K562 (cell line): ENCODE measurements at regions not wholly inside any gene's neighbourhood (a gene's known extent, or its start where the extent isn't known, plus 50 kb on each side); places are given as distances from the start of the nearest gene placed in this dataset.

Experiments used
- CBX3 ChIP-seq, 2 experiments: IDR thresholded peaks; 1 replicate in 1 of 2; 2 replicates in 1 of 2; pipeline ENCODE4 v1.6.1; 2012; ENCODE audit warnings: inconsistent platforms in 2 of 2, low read length in 2 of 2, borderline replicate concordance in 1 of 2, control low read depth in 1 of 2
- FOS ChIP-seq: IDR thresholded peaks from 3 replicates; pipeline ENCODE4 v1.6.1; 2011; ENCODE audit not compliant: insufficient read length; ENCODE audit errors: extremely low read depth
- HDGF ChIP-seq: fragments of 450-650 bp; IDR thresholded peaks from 2 replicates; pipeline ENCODE4 v1.6.1; 2016
- KHSRP ChIP-seq: fragments of 450-650 bp; IDR thresholded peaks from 2 replicates; pipeline ENCODE4 v1.6.1; 2017
- LARP7 ChIP-seq: fragments of 450-650 bp; IDR thresholded peaks from 2 replicates; pipeline ENCODE4 v1.6.1; 2016
- MIER1 ChIP-seq: fragments of 450-650 bp; IDR thresholded peaks from 2 replicates; pipeline ENCODE4 v1.6.1; 2016; ENCODE audit warnings: antibody characterized with exemption, mild to moderate bottlenecking, low read depth
- MTA2 ChIP-seq: fragments of 450-650 bp; IDR thresholded peaks from 2 replicates; pipeline ENCODE4 v1.6.1; 2016; ENCODE audit warnings: low read depth
- NFXL1 ChIP-seq: fragments of 450-650 bp; formaldehyde crosslinking; IDR thresholded peaks from 2 replicates; pipeline ENCODE4 v1.4.0; 2021; ENCODE audit warnings: mild to moderate bottlenecking
- SIRT6 ChIP-seq: IDR thresholded peaks from one replicate; pipeline ENCODE4 v1.6.1; 2012; ENCODE audit warnings: low read depth, mild to moderate bottlenecking, control low read depth, inconsistent platforms, low read length, moderate library complexity
- SMAD3 ChIP-seq: fragments of 450-650 bp; formaldehyde crosslinking; conservative IDR thresholded peaks from 2 replicates; pipeline ENCODE4 v1.4.0; 2020; ENCODE audit warnings: mild to moderate bottlenecking
- TEAD4 ChIP-seq, 2 experiments: sonication (generic) in 1 of 2; formaldehyde crosslinking in 1 of 2; IDR thresholded peaks; 2 replicates each; pipeline versions ENCODE4 v1.6.1 to v1.8.0; 2012 to 2022; ENCODE audit warnings: borderline replicate concordance in 1 of 2, inconsistent platforms in 1 of 2, low read length in 1 of 2, mild to moderate bottlenecking in 1 of 2, missing genetic modification reagents in 1 of 2
- ZBTB8A ChIP-seq: fragments of 450-650 bp; IDR thresholded peaks from 2 replicates; pipeline ENCODE4 v1.6.1; 2018; ENCODE audit warnings: mild to moderate bottlenecking, moderate library complexity; ENCODE audit not compliant: partially characterized antibody
- ZNF165 ChIP-seq: fragments of 250-450 bp; sonication (Bioruptor Pico); IDR thresholded peaks from 2 replicates; pipeline ENCODE4 v1.4.0; 2020; ENCODE audit warnings: borderline replicate concordance
- ZNF175 ChIP-seq: fragments of 200-800 bp; sonication (Bioruptor generic); IDR thresholded peaks from 2 replicates; pipeline ENCODE4 v1.6.1; 2016; ENCODE audit warnings: low read depth, mild to moderate bottlenecking, missing genetic modification characterization, missing compliant biosample characterization
- ZNF184 ChIP-seq: sonication (generic); formaldehyde crosslinking; IDR thresholded peaks from 2 replicates; pipeline ENCODE4 v1.5.0; 2020; ENCODE audit warnings: missing genetic modification reagents
- ZNF316 ChIP-seq: fragments of 450-650 bp; IDR thresholded peaks from 2 replicates; pipeline ENCODE4 v1.6.1; 2016
- TF ChIP-seq, protein P1 (sequence below): sonication (generic); formaldehyde crosslinking; IDR thresholded peaks from 2 replicates; pipeline ENCODE4 v1.8.1; 2022; ENCODE audit warnings: missing genetic modification reagents
- TF ChIP-seq, protein P2 (sequence below): fragments of 250-450 bp; sonication (Bioruptor Pico); IDR thresholded peaks from 2 replicates; pipeline ENCODE4 v1.8.0; 2021; ENCODE audit warnings: moderate library complexity, mild to moderate bottlenecking, inconsistent platforms
- TF ChIP-seq, protein P3 (sequence below): fragments of 450-650 bp; formaldehyde crosslinking; IDR thresholded peaks from 2 replicates; pipeline ENCODE4 v1.4.0; 2020; ENCODE audit warnings: mild to moderate bottlenecking, mixed read lengths
- TF ChIP-seq, protein P4 (sequence below), 2 experiments: IDR thresholded peaks; 2 replicates each; pipeline ENCODE4 v1.6.1; 2012; ENCODE audit warnings: improper control_type of control experiment in 2 of 2, low read depth in 2 of 2, low read length in 2 of 2, borderline replicate concordance in 1 of 2
- TF ChIP-seq, protein P5 (sequence below): fragments of 450-650 bp; IDR thresholded peaks from 2 replicates; pipeline ENCODE4 v1.6.1; 2018; ENCODE audit warnings: mild to moderate bottlenecking, low read depth; ENCODE audit not compliant: partially characterized antibody

DNA sequence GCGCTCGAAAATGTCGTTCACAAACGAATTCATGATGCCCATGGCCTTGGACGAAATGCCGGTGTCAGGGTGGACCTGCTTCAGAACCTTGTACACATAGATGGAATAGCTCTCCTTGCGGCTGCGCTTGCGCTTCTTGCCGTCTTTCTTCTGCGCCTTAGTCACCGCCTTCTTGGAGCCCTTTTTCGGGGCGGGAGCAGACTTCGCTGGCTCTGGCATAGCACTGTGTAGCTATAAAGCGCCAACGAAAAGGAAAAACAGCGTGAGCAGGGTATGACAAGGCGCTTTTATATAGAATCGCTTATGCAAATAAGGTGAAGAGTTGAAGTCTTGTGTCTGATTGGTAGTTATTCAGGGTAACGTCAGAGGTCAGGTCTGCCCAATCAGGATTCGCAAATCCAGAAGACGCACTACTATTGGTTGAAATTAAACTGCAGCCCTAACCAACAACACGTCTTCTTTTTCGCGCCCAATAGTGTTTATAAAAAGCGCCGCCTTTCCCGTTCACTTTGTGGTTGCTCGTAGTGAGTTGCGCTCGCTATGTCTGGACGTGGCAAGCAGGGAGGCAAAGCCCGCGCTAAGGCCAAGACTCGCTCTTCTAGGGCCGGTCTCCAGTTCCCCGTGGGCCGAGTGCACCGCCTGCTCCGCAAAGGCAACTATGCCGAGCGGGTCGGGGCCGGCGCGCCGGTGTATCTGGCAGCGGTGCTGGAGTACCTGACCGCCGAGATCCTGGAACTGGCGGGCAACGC lies 114.8 kb upstream of the PRSS16 start (continued):
- TF ChIP-seq, protein P1, sequence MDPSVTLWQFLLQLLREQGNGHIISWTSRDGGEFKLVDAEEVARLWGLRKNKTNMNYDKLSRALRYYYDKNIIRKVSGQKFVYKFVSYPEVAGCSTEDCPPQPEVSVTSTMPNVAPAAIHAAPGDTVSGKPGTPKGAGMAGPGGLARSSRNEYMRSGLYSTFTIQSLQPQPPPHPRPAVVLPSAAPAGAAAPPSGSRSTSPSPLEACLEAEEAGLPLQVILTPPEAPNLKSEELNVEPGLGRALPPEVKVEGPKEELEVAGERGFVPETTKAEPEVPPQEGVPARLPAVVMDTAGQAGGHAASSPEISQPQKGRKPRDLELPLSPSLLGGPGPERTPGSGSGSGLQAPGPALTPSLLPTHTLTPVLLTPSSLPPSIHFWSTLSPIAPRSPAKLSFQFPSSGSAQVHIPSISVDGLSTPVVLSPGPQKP (CRISPR knock-in tag), result no peak
- TF ChIP-seq TEAD4 (IDR thresholded peaks at IDR 0.05; ENCODE audit: low read length) (peak; percentile 52), TEAD4 (CRISPR knock-in tag; IDR thresholded peaks at IDR 0.05; ENCODE audit: borderline replicate concordance) (no peak), LARP7 (no peak), ZBTB8A (no peak), ZNF184 (CRISPR knock-in tag) (no peak), ZNF165 (CRISPR knock-in tag) (0 out of 2 replicates have a peak, but pooled peaks have one; percentile 82), MTA2 (no peak), MIER1 (no peak), FOS (peak; percentile 100), SMAD3 (CRISPR knock-in tag) (peak; percentile 71; the same call in 1 of the 2 replicates), ZNF316 (peak; percentile 63; the same call in 1 of the 2 replicates), CBX3 (IDR thresholded peaks at IDR 0.05; ENCODE audit: borderline replicate concordance in 1 of 2, low read length in 2 of 2) (peak in 1 of 2 experiments; percentile 65; a peak in 1 of 3 replicates), ZNF175 (no peak), SIRT6 (peak; percentile 25), NFXL1 (no peak), HDGF (no peak), KHSRP (no peak; the same call in 1 of the 2 replicates)
- TF ChIP-seq, protein P2, sequence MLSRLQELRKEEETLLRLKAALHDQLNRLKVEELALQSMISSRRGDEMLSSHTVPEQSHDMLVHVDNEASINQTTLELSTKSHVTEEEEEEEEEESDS (CRISPR knock-in tag), result no peak
- TF ChIP-seq, protein P3, sequence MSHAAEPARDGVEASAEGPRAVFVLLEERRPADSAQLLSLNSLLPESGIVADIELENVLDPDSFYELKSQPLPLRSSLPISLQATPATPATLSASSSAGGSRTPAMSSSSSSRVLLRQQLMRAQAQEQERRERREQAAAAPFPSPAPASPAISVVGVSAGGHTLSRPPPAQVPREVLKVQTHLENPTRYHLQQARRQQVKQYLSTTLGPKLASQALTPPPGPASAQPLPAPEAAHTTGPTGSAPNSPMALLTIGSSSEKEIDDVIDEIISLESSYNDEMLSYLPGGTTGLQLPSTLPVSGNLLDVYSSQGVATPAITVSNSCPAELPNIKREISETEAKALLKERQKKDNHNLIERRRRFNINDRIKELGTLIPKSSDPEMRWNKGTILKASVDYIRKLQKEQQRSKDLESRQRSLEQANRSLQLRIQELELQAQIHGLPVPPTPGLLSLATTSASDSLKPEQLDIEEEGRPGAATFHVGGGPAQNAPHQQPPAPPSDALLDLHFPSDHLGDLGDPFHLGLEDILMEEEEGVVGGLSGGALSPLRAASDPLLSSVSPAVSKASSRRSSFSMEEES (CRISPR knock-in tag), result no peak
- TF ChIP-seq, protein P4, sequence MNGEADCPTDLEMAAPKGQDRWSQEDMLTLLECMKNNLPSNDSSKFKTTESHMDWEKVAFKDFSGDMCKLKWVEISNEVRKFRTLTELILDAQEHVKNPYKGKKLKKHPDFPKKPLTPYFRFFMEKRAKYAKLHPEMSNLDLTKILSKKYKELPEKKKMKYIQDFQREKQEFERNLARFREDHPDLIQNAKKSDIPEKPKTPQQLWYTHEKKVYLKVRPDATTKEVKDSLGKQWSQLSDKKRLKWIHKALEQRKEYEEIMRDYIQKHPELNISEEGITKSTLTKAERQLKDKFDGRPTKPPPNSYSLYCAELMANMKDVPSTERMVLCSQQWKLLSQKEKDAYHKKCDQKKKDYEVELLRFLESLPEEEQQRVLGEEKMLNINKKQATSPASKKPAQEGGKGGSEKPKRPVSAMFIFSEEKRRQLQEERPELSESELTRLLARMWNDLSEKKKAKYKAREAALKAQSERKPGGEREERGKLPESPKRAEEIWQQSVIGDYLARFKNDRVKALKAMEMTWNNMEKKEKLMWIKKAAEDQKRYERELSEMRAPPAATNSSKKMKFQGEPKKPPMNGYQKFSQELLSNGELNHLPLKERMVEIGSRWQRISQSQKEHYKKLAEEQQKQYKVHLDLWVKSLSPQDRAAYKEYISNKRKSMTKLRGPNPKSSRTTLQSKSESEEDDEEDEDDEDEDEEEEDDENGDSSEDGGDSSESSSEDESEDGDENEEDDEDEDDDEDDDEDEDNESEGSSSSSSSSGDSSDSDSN (IDR thresholded peaks at IDR 0.05; ENCODE audit: borderline replicate concordance in 1 of 2, low read depth in 2 of 2, low read length in 2 of 2), result no peak
- TF ChIP-seq, protein P5, sequence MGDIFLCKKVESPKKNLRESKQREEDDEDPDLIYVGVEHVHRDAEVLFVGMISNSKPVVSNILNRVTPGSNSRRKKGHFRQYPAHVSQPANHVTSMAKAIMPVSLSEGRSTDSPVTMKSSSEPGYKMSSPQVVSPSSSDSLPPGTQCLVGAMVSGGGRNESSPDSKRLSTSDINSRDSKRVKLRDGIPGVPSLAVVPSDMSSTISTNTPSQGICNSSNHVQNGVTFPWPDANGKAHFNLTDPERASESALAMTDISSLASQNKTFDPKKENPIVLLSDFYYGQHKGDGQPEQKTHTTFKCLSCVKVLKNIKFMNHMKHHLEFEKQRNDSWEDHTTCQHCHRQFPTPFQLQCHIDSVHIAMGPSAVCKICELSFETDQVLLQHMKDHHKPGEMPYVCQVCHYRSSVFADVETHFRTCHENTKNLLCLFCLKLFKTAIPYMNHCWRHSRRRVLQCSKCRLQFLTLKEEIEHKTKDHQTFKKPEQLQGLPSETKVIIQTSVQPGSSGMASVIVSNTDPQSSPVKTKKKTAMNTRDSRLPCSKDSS, result no peak
